Right ventricle myocardium superior (tissue), 1 donor: ENCODE measurements at regions not wholly inside any gene's neighbourhood (a gene's known extent, or its start where the extent isn't known, plus 50 kb on each side); places are given as distances from the start of the nearest gene placed in this dataset.

Source experiments
- ATAC-seq: fragments of 200-7000 bp; cut with Tn5 transposase; one replicate; pipeline ENCODE4 v1.9.1; 2020; ENCODE audit warnings: mild to moderate bottlenecking; ENCODE audit not compliant: poor library complexity
- DNase-seq: peaks from one replicate; pipeline ENCODE4 v3.0.0-alpha.2; 2020
- intact Hi-C: fragments of 100-400 bp; cut with DNase I; formaldehyde crosslinking; loops from one replicate; pipeline ENCODE4 v1.11.2; 2022
- donor health status: DM: no; HTN: yes; CAD: no; lungs with severe emphysema.

- DNase-seq (no peak), ATAC-seq (no peak)
- intact Hi-C loops, result no loop called here
These were observed 61.5 kb upstream of the ALKAL2 start for GRCh38 chr2:349390-349789.

- DNase-seq, result no peak
- ATAC-seq, result no peak
These were observed 60.5 kb upstream of the ALKAL2 start for GRCh38 chr2:348361-348916.

GRCh38 chr2:344811-345210, 56.9 kb upstream of the ALKAL2 start:
- no peak for ATAC-seq
- intact Hi-C loops, result no loop called here

More at GRCh38 chr2:348361-348916, 60.5 kb upstream of the ALKAL2 start:
- intact Hi-C loops, result no loop called here

GRCh38 chr2:343355-343754, 55.5 kb upstream of the ALKAL2 start:
- DNase-seq (no peak), ATAC-seq (no peak)
- intact Hi-C loops, result no loop called here

More at GRCh38 chr2:344811-345210, 56.9 kb upstream of the ALKAL2 start:
- no peak for DNase-seq

- intact Hi-C loops, result no loop called here
These were observed 54.0 kb upstream of the ALKAL2 start for GRCh38 chr2:341912-342311.

GRCh38 chr2:341017-341542, 53.2 kb upstream of the ALKAL2 start:
- ATAC-seq (no peak), DNase-seq (no peak)
- intact Hi-C loops, result no loop called here

More at GRCh38 chr2:341912-342311, 54.0 kb upstream of the ALKAL2 start:
- ATAC-seq (no peak), DNase-seq (no peak)
